ENCODE measurements at regions not wholly inside any gene's neighbourhood (a gene's known extent, or its start where the extent isn't known, plus 50 kb on each side); places are given as distances from the start of the nearest gene placed in this dataset.
"Not testable (repeated sequence)": the region's sequence is repeated elsewhere in the genome, so short reads cannot be mapped to it uniquely, and the experiment has no call there.

- no peak for DNase-seq (ENCODE audit: low read depth)
These were observed 237.2 kb downstream of the TOX3 start for GRCh38 chr16:52309446-52310416.

- DNase-seq (ENCODE audit: low read depth), result no peak
These were observed 238.9 kb downstream of the TOX3 start for GRCh38 chr16:52308051-52308450.

- DNase-seq (ENCODE audit: low read depth), result no peak
These were observed 245.9 kb downstream of the TOX3 start for GRCh38 chr16:52301026-52301425.

GRCh38 chr16:52298769-52299168 lies 248.2 kb downstream of the TOX3 start:
- no peak for DNase-seq (ENCODE audit: low read depth)

- not testable (repeated sequence) for DNase-seq (ENCODE audit: low read depth)
These were observed 250.1 kb downstream of the TOX3 start for GRCh38 chr16:52296706-52297315.

- no peak for DNase-seq (ENCODE audit: low read depth)
These were observed 250.9 kb downstream of the TOX3 start for GRCh38 chr16:52296076-52296475.

- DNase-seq (ENCODE audit: low read depth), result no peak
These were observed 252.3 kb downstream of the TOX3 start for GRCh38 chr16:52294660-52295059.

GRCh38 chr16:52293204-52293603 lies 253.7 kb downstream of the TOX3 start:
- no peak for DNase-seq (ENCODE audit: low read depth)

GRCh38 chr16:52283584-52284375 lies 263.2 kb downstream of the TOX3 start:
- no peak for DNase-seq (ENCODE audit: low read depth)

- no peak for DNase-seq (ENCODE audit: low read depth)
These were observed 263.9 kb downstream of the TOX3 start for GRCh38 chr16:52283018-52283417.

GRCh38 chr16:52280086-52280485 lies 266.9 kb downstream of the TOX3 start:
- DNase-seq (ENCODE audit: low read depth), result no peak

- DNase-seq (ENCODE audit: low read depth), result no peak
These were observed 275.7 kb downstream of the TOX3 start for GRCh38 chr16:52271088-52271750.

- DNase-seq (ENCODE audit: low read depth), result no peak
These were observed 281.5 kb downstream of the TOX3 start for GRCh38 chr16:52265446-52265861.

- no peak for DNase-seq (ENCODE audit: low read depth)
These were observed 289.4 kb downstream of the TOX3 start for GRCh38 chr16:52257534-52257933.

- no peak for DNase-seq (ENCODE audit: low read depth)
These were observed 290.4 kb downstream of the TOX3 start for GRCh38 chr16:52256310-52257078.

GRCh38 chr16:52254746-52255145 lies 292.2 kb downstream of the TOX3 start:
- no peak for DNase-seq (ENCODE audit: low read depth)

- DNase-seq (ENCODE audit: low read depth), result no peak
These were observed 294.3 kb downstream of the TOX3 start for GRCh38 chr16:52252680-52253079.

- no peak for DNase-seq (ENCODE audit: low read depth)
These were observed 295.4 kb downstream of the TOX3 start for GRCh38 chr16:52251495-52251894.

GRCh38 chr16:52247737-52248136 lies 299.2 kb downstream of the TOX3 start:
- no peak for DNase-seq (ENCODE audit: low read depth)

- no peak for DNase-seq (ENCODE audit: low read depth)
These were observed 308.2 kb downstream of the TOX3 start for GRCh38 chr16:52238710-52239109.

- DNase-seq (ENCODE audit: low read depth), result no peak
These were observed 309.1 kb downstream of the TOX3 start for GRCh38 chr16:52237823-52238222.
